Neutrophil (primary cell): ENCODE measurements at regions not wholly inside any gene's neighbourhood (a gene's known extent, or its start where the extent isn't known, plus 50 kb on each side); places are given as distances from the start of the nearest gene placed in this dataset.

Experiments used
- H3K27ac ChIP-seq: fragments of 200-600 bp; sonication (generic); 2 replicates; pipeline ENCODE4 v1.5.1; 2016; ENCODE audit warnings: mild to moderate bottlenecking, moderate library complexity
- H3K27me3 ChIP-seq: fragments of 200-600 bp; sonication (generic); 2 replicates; pipeline ENCODE4 v1.6.0; 2016; ENCODE audit warnings: mild to moderate bottlenecking
- H3K36me3 ChIP-seq: fragments of 200-600 bp; sonication (generic); 2 replicates; pipeline ENCODE4 v1.5.1; 2017
- H3K4me1 ChIP-seq, 2 experiments: fragments of 200-600 bp in 1 of 2; sonication (generic) in 1 of 2; 1 replicate in 1 of 2; 2 replicates in 1 of 2; pipeline versions ENCODE4 v1.5.1 to v1.6.1; 2013 to 2016; ENCODE audit warnings: low read depth in 1 of 2, low read length in 1 of 2, mild to moderate bottlenecking in 1 of 2, moderate library complexity in 1 of 2; ENCODE audit not compliant: control insufficient read depth in 1 of 2, insufficient read depth in 1 of 2
- H3K4me3 ChIP-seq, 2 experiments: fragments of 200-600 bp in 1 of 2; sonication (generic) in 1 of 2; 1 replicate in 1 of 2; 2 replicates in 1 of 2; pipeline ENCODE4 v1.5.1; 2013 to 2016; ENCODE audit warnings: low read depth in 1 of 2, low read length in 1 of 2, mild to moderate bottlenecking in 1 of 2, moderate library complexity in 1 of 2
- H3K9me3 ChIP-seq: fragments of 200-600 bp; sonication (generic); 2 replicates; pipeline ENCODE4 v1.5.1; 2016
- TF ChIP-seq, protein P1 (sequence below): fragments of 200-600 bp; sonication (generic); IDR thresholded peaks from 2 replicates; pipeline ENCODE4 v1.5.1; 2016; ENCODE audit warnings: antibody characterized with exemption

DNA sequence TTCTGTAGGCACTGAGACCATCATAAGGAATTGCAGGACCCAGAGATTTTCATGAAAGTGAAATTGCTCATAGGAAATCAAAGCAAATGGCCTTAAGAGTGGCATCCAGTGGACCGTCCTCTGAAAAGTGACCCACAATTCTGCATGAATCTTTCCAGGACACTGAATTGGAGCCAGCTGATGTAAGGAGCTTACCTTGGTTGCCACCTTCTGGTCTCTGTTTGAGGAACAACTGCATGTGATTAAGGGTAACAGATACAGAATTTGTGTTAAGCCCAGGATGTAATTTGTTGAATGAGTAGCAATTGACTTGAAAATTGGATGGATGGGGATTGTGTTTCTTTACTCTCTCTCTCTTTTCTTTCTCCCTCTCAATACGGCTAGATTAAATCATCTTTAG lies 49.9 kb upstream of the GAS1 start:
- Histone ChIP-seq H3K4me3 (no peak overlapping the region), H3K27me3 (peaks cover 7% of the 10 kb centered on the region), H3K9me3 (no peaks in the 10 kb centered on the region), H3K27ac (no peak overlapping the region), H3K36me3 (no peaks in the 10 kb centered on the region), H3K4me1 (no peaks in the 10 kb centered on the region)
- TF ChIP-seq, protein P1, sequence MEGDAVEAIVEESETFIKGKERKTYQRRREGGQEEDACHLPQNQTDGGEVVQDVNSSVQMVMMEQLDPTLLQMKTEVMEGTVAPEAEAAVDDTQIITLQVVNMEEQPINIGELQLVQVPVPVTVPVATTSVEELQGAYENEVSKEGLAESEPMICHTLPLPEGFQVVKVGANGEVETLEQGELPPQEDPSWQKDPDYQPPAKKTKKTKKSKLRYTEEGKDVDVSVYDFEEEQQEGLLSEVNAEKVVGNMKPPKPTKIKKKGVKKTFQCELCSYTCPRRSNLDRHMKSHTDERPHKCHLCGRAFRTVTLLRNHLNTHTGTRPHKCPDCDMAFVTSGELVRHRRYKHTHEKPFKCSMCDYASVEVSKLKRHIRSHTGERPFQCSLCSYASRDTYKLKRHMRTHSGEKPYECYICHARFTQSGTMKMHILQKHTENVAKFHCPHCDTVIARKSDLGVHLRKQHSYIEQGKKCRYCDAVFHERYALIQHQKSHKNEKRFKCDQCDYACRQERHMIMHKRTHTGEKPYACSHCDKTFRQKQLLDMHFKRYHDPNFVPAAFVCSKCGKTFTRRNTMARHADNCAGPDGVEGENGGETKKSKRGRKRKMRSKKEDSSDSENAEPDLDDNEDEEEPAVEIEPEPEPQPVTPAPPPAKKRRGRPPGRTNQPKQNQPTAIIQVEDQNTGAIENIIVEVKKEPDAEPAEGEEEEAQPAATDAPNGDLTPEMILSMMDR: no peak

DNA sequence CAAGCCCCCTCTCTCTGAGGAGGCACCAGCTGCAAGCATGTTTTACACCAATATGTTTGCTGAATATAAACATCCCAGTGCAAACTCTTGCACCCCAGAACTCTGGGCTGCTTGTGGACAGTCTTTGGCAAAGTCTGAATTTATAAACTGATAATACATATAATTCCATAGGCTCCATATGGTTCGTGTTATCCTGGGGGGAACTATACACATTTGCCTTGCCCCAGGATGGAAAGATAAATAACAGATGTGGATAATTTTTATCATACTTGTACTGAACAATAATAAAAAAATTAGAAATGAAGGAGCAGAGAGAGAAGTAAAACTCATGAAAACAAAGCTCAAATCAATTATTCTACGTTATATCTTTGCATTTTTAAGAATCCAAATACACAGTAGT lies 50.6 kb upstream of the GAS1 start:
- Histone ChIP-seq H3K36me3 (no peaks in the 10 kb centered on the region), H3K4me1 (no peaks in the 10 kb centered on the region), H3K4me3 (no peak overlapping the region), H3K27me3 (peaks cover 7% of the 10 kb centered on the region), H3K27ac (no peak overlapping the region), H3K9me3 (no peaks in the 10 kb centered on the region)
- TF ChIP-seq, protein P1: no peak

DNA sequence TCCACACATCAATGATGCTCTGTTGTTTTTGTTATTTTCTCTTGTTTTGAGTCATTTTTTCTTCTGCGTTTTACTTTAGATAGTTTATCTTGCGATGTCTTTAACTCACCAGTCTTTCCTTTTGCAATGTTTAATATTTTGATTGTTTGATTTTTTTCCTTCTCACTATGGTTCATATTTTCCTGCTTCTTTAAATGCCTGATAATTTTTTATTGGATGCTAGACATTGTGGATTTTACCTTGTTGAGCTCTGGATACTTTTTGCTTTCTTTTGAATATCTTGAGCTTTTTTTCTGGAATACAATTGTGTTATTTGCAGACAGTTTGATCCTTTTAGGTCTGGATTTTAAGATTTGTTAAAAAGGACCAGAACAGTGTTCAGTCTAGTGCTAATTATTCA lies 55.2 kb upstream of the GAS1 start:
- Histone ChIP-seq H3K9me3 (no peaks in the 10 kb centered on the region), H3K36me3 (no peaks in the 10 kb centered on the region), H3K4me3 (no peak overlapping the region), H3K4me1 (no peaks in the 10 kb centered on the region), H3K27me3 (no peaks in the 10 kb centered on the region), H3K27ac (no peak overlapping the region)
- TF ChIP-seq, protein P1: no peak

DNA sequence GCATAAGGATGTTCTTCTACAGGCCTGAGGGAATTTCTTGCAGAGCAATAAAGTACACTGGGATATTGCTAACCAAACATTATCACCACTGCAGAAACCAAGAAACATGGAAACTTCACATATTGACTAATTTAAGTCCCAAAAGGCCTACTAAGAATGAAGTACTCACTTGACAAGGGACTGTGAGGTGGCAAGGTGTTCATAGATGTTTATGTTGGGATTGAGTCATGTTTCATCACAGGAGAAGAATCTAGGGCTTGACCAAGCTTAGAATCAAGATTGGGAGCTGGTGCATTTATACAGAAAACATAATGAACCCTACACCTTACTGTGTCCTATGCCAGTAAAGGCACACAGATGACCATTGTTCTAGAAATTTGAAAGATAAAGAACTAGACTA lies 56.7 kb upstream of the GAS1 start:
- TF ChIP-seq, protein P1: no peak
- Histone ChIP-seq H3K4me1 (no peaks in the 10 kb centered on the region), H3K36me3 (no peaks in the 10 kb centered on the region), H3K27ac (no peak overlapping the region), H3K9me3 (no peaks in the 10 kb centered on the region), H3K27me3 (no peaks in the 10 kb centered on the region), H3K4me3 (no peak overlapping the region)

DNA sequence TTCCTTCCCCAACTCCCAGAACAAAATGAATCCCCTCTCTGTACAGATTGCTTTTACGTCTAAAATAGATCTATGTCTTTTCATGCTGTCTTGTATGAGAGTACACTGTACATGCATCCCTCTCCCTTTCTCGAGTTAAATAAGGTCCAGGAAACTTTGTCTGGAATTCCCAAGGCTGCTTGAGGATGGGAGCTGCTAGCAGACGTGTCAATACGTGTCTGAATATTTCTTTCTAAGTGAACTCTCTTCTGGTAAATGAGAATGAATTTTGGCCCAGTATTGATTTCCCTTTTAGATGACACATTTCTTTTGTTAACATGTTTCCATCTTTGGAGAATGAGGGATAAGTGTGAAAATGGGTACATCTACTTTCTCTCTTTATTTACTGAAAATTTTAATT lies 59.6 kb upstream of the GAS1 start:
- Histone ChIP-seq H3K9me3 (no peaks in the 10 kb centered on the region), H3K27ac (no peak overlapping the region), H3K27me3 (no peaks in the 10 kb centered on the region), H3K4me1 (no peaks in the 10 kb centered on the region), H3K36me3 (no peaks in the 10 kb centered on the region), H3K4me3 (no peak overlapping the region)
- TF ChIP-seq, protein P1: no peak
